Fibroblast of lung (primary cell): ENCODE measurements at regions not wholly inside any gene's neighbourhood (a gene's known extent, or its start where the extent isn't known, plus 50 kb on each side); places are given as distances from the start of the nearest gene placed in this dataset.

ENCODE experiments used
- DNase-seq, 2 donors: peaks; one replicate each; pipeline versions ENCODE4 v3.0.0 to v3.0.0-alpha.2; 2010; ENCODE audit warnings: low read depth in 2 of 2
- H2AFZ ChIP-seq: 2 replicates; pipeline ENCODE4 v1.5.1; 2012; ENCODE audit warnings: low read length, control low read depth, inconsistent platforms
- H3K27ac ChIP-seq: 2 replicates; pipeline ENCODE4 v1.5.1; 2011; ENCODE audit warnings: low read length, control low read depth; ENCODE audit not compliant: insufficient read depth
- H3K27me3 ChIP-seq: 2 replicates; pipeline ENCODE4 v1.5.1; 2011; ENCODE audit warnings: mild to moderate bottlenecking, low read length; ENCODE audit not compliant: control insufficient read depth, insufficient read depth
- H3K36me3 ChIP-seq: 2 replicates; pipeline ENCODE4 v1.5.1; 2011; ENCODE audit warnings: low read length; ENCODE audit not compliant: control insufficient read depth, insufficient read depth
- H3K4me1 ChIP-seq: 2 replicates; pipeline ENCODE4 v1.5.1; 2011; ENCODE audit warnings: low read length; ENCODE audit not compliant: control insufficient read depth, insufficient read depth; ENCODE audit errors: extremely low read depth
- H3K4me2 ChIP-seq: 2 replicates; pipeline ENCODE4 v1.5.1; 2011; ENCODE audit warnings: low read length, control low read depth; ENCODE audit not compliant: insufficient read depth; ENCODE audit errors: extremely low read depth
- H3K4me3 ChIP-seq, 4 experiments: fragments of 200-600 bp in 1 of 4; sonication (generic) in 1 of 4; replicated peaks in 1 of 4; 2 replicates each; pipeline ENCODE4 v1.5.1; 2011 to 2016; ENCODE audit warnings: low read length in 4 of 4, low read depth in 3 of 4, mild to moderate bottlenecking in 3 of 4, control low read depth in 2 of 4, inconsistent platforms in 1 of 4, mixed read lengths in 1 of 4; ENCODE audit not compliant: insufficient read depth in 1 of 4; ENCODE audit errors: control extremely low read depth in 1 of 4
- H3K79me2 ChIP-seq: 2 replicates; pipeline ENCODE4 v1.5.1; 2012; ENCODE audit warnings: mild to moderate bottlenecking, low read length, inconsistent platforms; ENCODE audit not compliant: control insufficient read depth, insufficient read depth
- H3K9ac ChIP-seq: 2 replicates; pipeline ENCODE4 v1.5.1; 2011; ENCODE audit warnings: mild to moderate bottlenecking, low read length, control low read depth; ENCODE audit not compliant: insufficient read depth
- H3K9me3 ChIP-seq: 2 replicates; pipeline ENCODE4 v1.5.1; 2012; ENCODE audit warnings: low read depth, low read length; ENCODE audit not compliant: control insufficient read depth, insufficient read depth
- H4K20me1 ChIP-seq: 2 replicates; pipeline ENCODE4 v1.5.1; 2011; ENCODE audit warnings: low read length; ENCODE audit not compliant: control insufficient read depth, insufficient read depth; ENCODE audit errors: extremely low read depth
- EZH2 ChIP-seq: IDR thresholded peaks from 2 replicates; pipeline ENCODE4 v1.5.1; 2012; ENCODE audit warnings: low read length, control low read depth, mild to moderate bottlenecking; ENCODE audit errors: missing control alignments
- TF ChIP-seq, protein P1 (sequence below), 2 donors: IDR thresholded peaks in 1 of 2; conservative IDR thresholded peaks in 1 of 2; 1 replicate in 1 of 2; 2 replicates in 1 of 2; pipeline ENCODE4 v1.5.1; 2011 to 2012; ENCODE audit warnings: low read length in 2 of 2, control low read depth in 1 of 2, inconsistent platforms in 1 of 2, low read depth in 1 of 2, mild to moderate bottlenecking in 1 of 2

DNA sequence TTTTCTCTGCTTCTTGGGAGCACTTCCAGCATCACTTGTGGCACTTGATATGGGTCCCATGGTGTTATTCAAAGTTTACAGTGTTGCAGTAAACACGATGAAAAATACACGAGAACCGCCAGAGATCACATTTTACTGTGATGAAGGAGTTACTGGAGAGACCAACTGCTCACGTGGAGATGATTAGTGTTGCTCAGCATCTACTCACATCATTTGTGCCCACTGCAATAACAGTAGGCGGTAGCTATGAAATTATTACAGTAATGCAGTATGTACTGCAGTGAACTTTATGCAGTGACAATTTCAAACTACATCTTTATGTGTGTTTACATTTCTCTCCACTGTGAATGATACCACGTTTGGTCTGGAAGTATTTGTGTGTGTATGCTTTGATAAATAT lies 93.5 kb downstream of the SLC4A3 start:
- Histone ChIP-seq H4K20me1 (no peaks in the 10 kb centered on the region), H2AFZ (no peak overlapping the region), H3K4me2 (no peak overlapping the region), H3K27me3 (no peaks in the 10 kb centered on the region), H3K36me3 (no peaks in the 10 kb centered on the region), H3K9me3 (no peaks in the 10 kb centered on the region), H3K27ac (no peak overlapping the region), H3K9ac (no peak overlapping the region), H3K4me1 (no peaks in the 10 kb centered on the region), H3K4me3 (no peak overlapping the region), H3K79me2 (no peaks in the 10 kb centered on the region)
- DNase-seq: no peak
- TF ChIP-seq, protein P1, sequence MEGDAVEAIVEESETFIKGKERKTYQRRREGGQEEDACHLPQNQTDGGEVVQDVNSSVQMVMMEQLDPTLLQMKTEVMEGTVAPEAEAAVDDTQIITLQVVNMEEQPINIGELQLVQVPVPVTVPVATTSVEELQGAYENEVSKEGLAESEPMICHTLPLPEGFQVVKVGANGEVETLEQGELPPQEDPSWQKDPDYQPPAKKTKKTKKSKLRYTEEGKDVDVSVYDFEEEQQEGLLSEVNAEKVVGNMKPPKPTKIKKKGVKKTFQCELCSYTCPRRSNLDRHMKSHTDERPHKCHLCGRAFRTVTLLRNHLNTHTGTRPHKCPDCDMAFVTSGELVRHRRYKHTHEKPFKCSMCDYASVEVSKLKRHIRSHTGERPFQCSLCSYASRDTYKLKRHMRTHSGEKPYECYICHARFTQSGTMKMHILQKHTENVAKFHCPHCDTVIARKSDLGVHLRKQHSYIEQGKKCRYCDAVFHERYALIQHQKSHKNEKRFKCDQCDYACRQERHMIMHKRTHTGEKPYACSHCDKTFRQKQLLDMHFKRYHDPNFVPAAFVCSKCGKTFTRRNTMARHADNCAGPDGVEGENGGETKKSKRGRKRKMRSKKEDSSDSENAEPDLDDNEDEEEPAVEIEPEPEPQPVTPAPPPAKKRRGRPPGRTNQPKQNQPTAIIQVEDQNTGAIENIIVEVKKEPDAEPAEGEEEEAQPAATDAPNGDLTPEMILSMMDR (conservative IDR thresholded peaks at IDR 0.05 in 1 of 2, IDR thresholded peaks at IDR 0.05 in 1 of 2; ENCODE audit: low read depth in 1 of 2, low read length in 2 of 2): no peak
- TF ChIP-seq EZH2: no peak

DNA sequence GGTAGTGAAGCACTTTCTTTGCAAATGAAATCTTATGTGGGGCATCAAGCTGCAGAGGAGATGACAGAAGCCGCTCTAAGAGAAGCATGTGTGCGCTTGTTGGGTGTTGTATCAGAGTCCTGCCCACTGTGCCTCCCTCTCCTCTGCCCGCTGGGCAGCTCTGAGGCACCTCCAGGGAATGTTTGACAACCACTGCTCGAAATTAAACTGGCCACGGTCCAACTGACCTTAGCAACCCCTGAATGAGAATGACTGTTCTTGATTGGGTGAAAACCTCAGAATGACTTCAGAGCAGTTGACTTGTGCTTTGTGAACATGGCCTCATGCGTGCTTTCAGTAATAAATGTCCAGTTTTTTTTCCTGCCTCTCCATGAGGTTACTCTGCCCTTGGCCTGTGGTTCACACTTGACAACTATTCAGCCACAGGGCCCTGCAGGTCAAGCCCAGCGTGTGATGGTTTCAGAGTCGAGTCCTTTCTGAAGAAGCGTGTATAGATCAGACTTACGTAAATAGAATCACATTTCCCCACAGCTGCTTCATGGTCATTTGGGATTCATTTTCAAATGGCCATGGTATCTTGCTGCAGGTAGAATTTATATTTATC lies 94.9 kb downstream of the SLC4A3 start:
- DNase-seq: peak; percentile 27 to 34
- TF ChIP-seq, protein P1 (conservative IDR thresholded peaks at IDR 0.05 in 1 of 2, IDR thresholded peaks at IDR 0.05 in 1 of 2; ENCODE audit: low read depth in 1 of 2, low read length in 2 of 2): no peak
- no peak for TF ChIP-seq EZH2
- H3K79me2 ChIP-seq: no peaks in the 10 kb centered on the region

DNA sequence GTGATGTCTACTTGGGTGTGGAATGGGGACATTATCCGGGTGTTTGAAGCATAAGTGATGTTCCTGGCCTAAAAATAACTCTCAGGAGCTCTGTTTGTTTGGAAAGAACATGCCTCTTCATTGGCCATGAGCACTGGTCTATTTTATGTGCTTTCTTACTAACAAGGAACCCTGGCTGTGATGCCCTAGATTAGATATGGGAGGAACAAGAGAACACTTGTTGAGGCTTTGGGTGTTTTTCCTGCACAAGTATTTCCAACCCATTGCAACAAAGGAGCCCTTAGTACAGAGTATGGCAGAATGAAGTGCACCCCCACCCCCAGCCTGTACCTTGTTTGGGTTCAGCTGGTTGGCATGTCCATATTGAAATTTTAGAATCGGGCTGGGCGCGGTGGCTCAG lies 95.9 kb downstream of the SLC4A3 start:
- Histone ChIP-seq H3K4me3 (no peak overlapping the region), H3K36me3 (no peaks in the 10 kb centered on the region), H4K20me1 (no peaks in the 10 kb centered on the region), H3K4me2 (no peak overlapping the region), H2AFZ (no peak overlapping the region), H3K9ac (no peak overlapping the region), H3K27ac (no peak overlapping the region), H3K9me3 (no peaks in the 10 kb centered on the region), H3K27me3 (no peaks in the 10 kb centered on the region), H3K4me1 (no peaks in the 10 kb centered on the region), H3K79me2 (no peaks in the 10 kb centered on the region)
- TF ChIP-seq EZH2: no peak
- TF ChIP-seq, protein P1 (conservative IDR thresholded peaks at IDR 0.05 in 1 of 2, IDR thresholded peaks at IDR 0.05 in 1 of 2; ENCODE audit: low read depth in 1 of 2, low read length in 2 of 2): no peak
- no peak for DNase-seq

More for the DNA sequence above, 94.9 kb downstream of the SLC4A3 start:
- H3K9ac ChIP-seq: no peak overlapping the region
- no peak overlapping the region for H3K4me2 ChIP-seq
- H3K9me3 ChIP-seq: no peaks in the 10 kb centered on the region
- no peak overlapping the region for H3K4me3 ChIP-seq
- H3K36me3 ChIP-seq: no peaks in the 10 kb centered on the region
- no peaks in the 10 kb centered on the region for H3K4me1 ChIP-seq
- no peaks in the 10 kb centered on the region for H3K27me3 ChIP-seq
- no peak overlapping the region for H2AFZ ChIP-seq
- no peak overlapping the region for H3K27ac ChIP-seq
- no peaks in the 10 kb centered on the region for H4K20me1 ChIP-seq
